Activated CD4-positive, alpha-beta memory T cell treated with anti-CD3 and anti-CD28 coated beads, Interleukin-2, amount 10 ng/mL, durations not matched to agents 7 days and 5 days (primary cell): ENCODE measurements at regions not wholly inside any gene's neighbourhood (a gene's known extent, or its start where the extent isn't known, plus 50 kb on each side); places are given as distances from the start of the nearest gene placed in this dataset.

Source experiments
- CTCF ChIA-PET: fragments of 350-600 bp; sonication (Branson Sonifier 250); formaldehyde crosslinking; loops from one replicate; lab custom pipeline; 2021; ENCODE audit warnings: antibody characterized with exemption, inconsistent platforms; lab: Charles Lee
- POLR2A ChIA-PET: fragments of 350-600 bp; sonication (Branson Sonifier 250); formaldehyde crosslinking; loops from one replicate; lab custom pipeline; 2021; ENCODE audit warnings: antibody characterized with exemption; lab: Charles Lee
- DNase-seq: peaks from one replicate; pipeline ENCODE4 v3.0.0-alpha.2; 2020
- H3K27ac Mint-ChIP-seq: one replicate; pipeline ENCODE4 v1.8.0; 2021; ENCODE audit warnings: mild to moderate bottlenecking, mixed read lengths
- H3K27me3 Mint-ChIP-seq: one replicate; pipeline ENCODE4 v1.8.0; 2021; ENCODE audit warnings: mixed read lengths
- H3K36me3 Mint-ChIP-seq: one replicate; pipeline ENCODE4 v1.8.0; 2021; ENCODE audit warnings: low read depth, mixed read lengths
- H3K4me1 Mint-ChIP-seq: one replicate; pipeline ENCODE4 v1.8.0; 2021; ENCODE audit warnings: mixed read lengths
- H3K4me3 Mint-ChIP-seq: one replicate; pipeline ENCODE4 v1.8.0; 2021; ENCODE audit warnings: mild to moderate bottlenecking, mixed read lengths
- H3K9me3 Mint-ChIP-seq: one replicate; pipeline ENCODE4 v1.8.0; 2021; ENCODE audit warnings: mixed read lengths

DNA sequence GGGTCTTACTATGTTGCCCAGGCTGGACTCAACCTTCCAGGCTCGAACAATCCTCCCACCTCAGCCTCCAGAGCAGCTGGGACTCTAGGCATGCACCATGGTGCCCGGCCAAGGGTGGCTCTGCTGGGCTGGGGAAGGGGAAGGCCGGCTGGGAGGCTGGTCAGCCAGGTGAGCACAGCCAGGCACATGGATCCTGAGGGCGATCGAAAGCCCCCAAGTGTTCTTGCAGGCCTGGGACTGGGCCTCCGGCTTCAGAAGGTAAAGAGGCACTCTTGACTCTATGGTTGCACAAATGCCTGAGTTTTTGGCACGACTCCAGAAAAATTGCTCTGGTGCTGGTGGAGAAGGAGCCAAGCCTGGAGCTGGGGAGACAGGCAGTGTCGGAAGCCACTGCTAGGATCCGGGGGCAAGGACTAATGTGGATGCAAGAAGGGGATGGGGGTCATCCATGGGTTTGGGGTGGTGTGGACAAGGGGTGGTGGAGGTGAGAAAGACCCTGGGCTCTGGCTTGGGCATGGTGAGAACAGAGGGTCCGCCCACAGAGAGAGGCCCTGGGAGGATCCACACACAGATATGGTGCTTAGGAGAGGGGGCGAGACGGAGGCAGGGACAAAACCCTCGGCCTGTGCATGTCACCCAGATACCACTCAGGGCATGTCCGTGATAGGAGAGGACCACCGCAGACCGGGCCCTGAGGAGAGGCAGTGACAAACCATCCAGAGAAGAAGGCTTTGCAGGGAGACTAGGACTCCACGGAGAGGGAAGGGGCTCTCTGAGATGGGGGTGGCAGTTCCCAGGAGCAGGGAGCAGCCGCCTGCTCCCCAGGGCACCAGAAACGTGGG is 51.1 kb upstream of the COL5A1 start:
- H3K27me3 Mint-ChIP-seq, result no peaks in the 10 kb centered on the region
- DNase-seq, result no peak
- H3K36me3 Mint-ChIP-seq, result no peaks in the 10 kb centered on the region
- ChIA-PET POLR2A (no interaction called here), CTCF (no interaction called here)
- H3K27ac Mint-ChIP-seq, result no peak overlapping the region
- no peaks in the 10 kb centered on the region for H3K9me3 Mint-ChIP-seq
- H3K4me1 Mint-ChIP-seq, result no peaks in the 10 kb centered on the region
- no peak overlapping the region for H3K4me3 Mint-ChIP-seq

- no peaks in the 10 kb centered on the region for H3K4me1 Mint-ChIP-seq
- POLR2A ChIA-PET, result no interaction called here
- H3K27ac Mint-ChIP-seq, result no peak overlapping the region
- CTCF ChIA-PET, result no interaction called here
- no peaks in the 10 kb centered on the region for H3K36me3 Mint-ChIP-seq
- DNase-seq, result no peak
- H3K9me3 Mint-ChIP-seq, result no peaks in the 10 kb centered on the region
- no peaks in the 10 kb centered on the region for H3K27me3 Mint-ChIP-seq
- no peak overlapping the region for H3K4me3 Mint-ChIP-seq
Observed at GRCh38 chr9:134591082-134591571, 50.5 kb upstream of the COL5A1 start.

- Mint-ChIP-seq H3K4me3 (no peak overlapping the region), H3K4me1 (no peaks in the 10 kb centered on the region), H3K27ac (no peak overlapping the region), H3K36me3 (no peaks in the 10 kb centered on the region), H3K9me3 (no peaks in the 10 kb centered on the region), H3K27me3 (no peaks in the 10 kb centered on the region)
- DNase-seq, result no peak
- CTCF ChIA-PET, result no interaction called here
- POLR2A ChIA-PET, result no interaction called here
Observed at GRCh38 chr9:134591573-134591981, 50.0 kb upstream of the COL5A1 start.
